Renal cortex interstitium (tissue), 11 donors: ENCODE measurements at regions not wholly inside any gene's neighbourhood (a gene's known extent, or its start where the extent isn't known, plus 50 kb on each side); places are given as distances from the start of the nearest gene placed in this dataset.
"Not testable (repeated sequence)": the region's sequence is repeated elsewhere in the genome, so short reads cannot be mapped to it uniquely, and the experiment has no call there.

Source experiments
- DNase-seq, 11 donors: peaks; one replicate each; pipeline ENCODE4 v3.0.0-alpha.2; 2013; ENCODE audit warnings: low read depth in 9 of 11, low spot score in 4 of 11; ENCODE audit errors: extremely low read depth in 1 of 11

GRCh38 chrX:69431420-69431819, 72.7 kb upstream of the NALF2 start:
- DNase-seq: no peak

GRCh38 chrX:69430785-69431184, 73.3 kb upstream of the NALF2 start:
- DNase-seq: peak in 3 of 11 donors; percentile 2 to 4 (median 3)

GRCh38 chrX:69429339-69430015, 74.6 kb upstream of the NALF2 start:
- no peak for DNase-seq

- DNase-seq: no peak
Observed at GRCh38 chrX:69428216-69428615, 75.9 kb upstream of the NALF2 start.

GRCh38 chrX:69424910-69425309, 79.2 kb upstream of the NALF2 start:
- no peak for DNase-seq

GRCh38 chrX:69424161-69424560, 80.0 kb upstream of the NALF2 start:
- no peak for DNase-seq

- DNase-seq: not testable (repeated sequence)
Observed at GRCh38 chrX:69422208-69422607, 81.9 kb upstream of the NALF2 start.

- DNase-seq: no peak
Observed at GRCh38 chrX:69415698-69416097, 88.4 kb upstream of the NALF2 start.

- no peak for DNase-seq
Observed at GRCh38 chrX:69412661-69413060, 91.5 kb upstream of the NALF2 start.

GRCh38 chrX:69398881-69399280, 105.2 kb upstream of the NALF2 start:
- no peak for DNase-seq

GRCh38 chrX:69396916-69397315, 107.2 kb upstream of the NALF2 start:
- DNase-seq: no peak

- DNase-seq: no peak
Observed at GRCh38 chrX:69395306-69395705, 108.8 kb upstream of the NALF2 start.

- DNase-seq: no peak
Observed at GRCh38 chrX:69389101-69389501, 115.0 kb upstream of the NALF2 start.

GRCh38 chrX:69388526-69388925, 115.6 kb upstream of the NALF2 start:
- no peak for DNase-seq

GRCh38 chrX:69387567-69388487, 116.3 kb upstream of the NALF2 start:
- DNase-seq: peak; percentile 13 to 55 (median 45)

GRCh38 chrX:69386681-69387080, 117.4 kb upstream of the NALF2 start:
- no peak for DNase-seq

GRCh38 chrX:69379412-69379811, 124.7 kb upstream of the NALF2 start:
- DNase-seq: no peak

GRCh38 chrX:69374569-69374968, 129.6 kb upstream of the NALF2 start:
- no peak for DNase-seq

- no peak for DNase-seq
Observed at GRCh38 chrX:69372435-69372834, 131.7 kb upstream of the NALF2 start.

- DNase-seq: no peak
Observed at GRCh38 chrX:69371159-69371558, 133.0 kb upstream of the NALF2 start.
